ENCODE measurements at regions not wholly inside any gene's neighbourhood (a gene's known extent, or its start where the extent isn't known, plus 50 kb on each side); places are given as distances from the start of the nearest gene placed in this dataset.

GRCh38 chr10:128628252-128628651 is 502.0 kb upstream of the MKI67 start (continued):
- no peak for TF ChIP-seq ZBTB33 (IDR thresholded peaks at IDR 0.05)
- no peak for TF ChIP-seq MAX (IDR thresholded peaks at IDR 0.05)
- TF ChIP-seq YY1 (IDR thresholded peaks at IDR 0.05) = no peak
- no peak for TF ChIP-seq FOXA1 (IDR thresholded peaks at IDR 0.05)
- TF ChIP-seq HNF4A (conservative IDR thresholded peaks at IDR 0.05) = no peak

GRCh38 chr10:128629111-128630096 is 503.2 kb upstream of the MKI67 start:
- Histone ChIP-seq H3K4me3 (ENCODE audit: low read depth in 1 of 3, low read length in 3 of 3) (no peak overlapping the region), H3K27ac (ENCODE audit: low read depth in 1 of 2, low read length in 2 of 2) (no peak overlapping the region), H3K9me3 (ENCODE audit: control insufficient read depth in 4 of 4, low read length in 3 of 4) (no peaks in the 10 kb centered on the region), H3K9ac (ENCODE audit: low read depth in 1 of 2, low read length in 2 of 2) (no peak overlapping the region), H3K4me1 (ENCODE audit: control insufficient read depth in 4 of 4, insufficient read depth in 4 of 4, low read length in 3 of 4) (no peaks in the 10 kb centered on the region), H3K36me3 (ENCODE audit: control insufficient read depth in 4 of 4, insufficient read depth in 3 of 4, low read depth in 1 of 4, low read length in 3 of 4) (no peaks in the 10 kb centered on the region), H3K27me3 (ENCODE audit: control insufficient read depth in 4 of 4, insufficient read depth in 4 of 4, low read length in 3 of 4) (peaks cover 0 to 4% (median 0%) of the 10 kb centered on the region in 4 donors)
- DNase-seq (ENCODE audit: low spot score) = no peak
- 85% methylated on average over 17 of the region's 17 CpGs for WGBS
- TF ChIP-seq SP1 (IDR thresholded peaks at IDR 0.05) = no peak

DNA sequence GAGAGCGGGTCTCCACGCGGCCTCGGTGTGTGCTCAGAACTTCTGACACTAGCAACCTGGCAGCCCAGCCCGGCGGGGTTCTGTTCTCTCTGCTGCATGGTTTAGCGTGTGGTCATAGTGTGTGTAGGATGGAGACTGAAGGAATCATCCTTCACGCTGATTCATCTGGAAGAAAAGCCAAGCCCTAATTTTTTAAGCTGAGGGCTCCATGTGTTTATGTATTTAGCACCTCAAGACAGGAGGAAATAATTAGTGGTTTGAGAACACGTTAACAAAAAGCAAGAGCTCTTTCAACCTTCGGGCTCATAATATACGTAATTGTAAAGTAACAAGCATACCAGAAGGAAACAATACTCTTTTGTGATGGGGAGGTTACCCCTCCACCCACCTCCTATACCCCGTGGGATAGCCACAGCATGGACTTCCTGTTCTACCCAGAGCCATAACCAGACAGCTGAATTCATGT is 504.6 kb upstream of the MKI67 start:
- Histone ChIP-seq H3K27me3 (ENCODE audit: control insufficient read depth in 4 of 4, insufficient read depth in 4 of 4, low read length in 3 of 4) (peaks cover 0 to 4% (median 0%) of the 10 kb centered on the region in 4 donors), H3K4me3 (ENCODE audit: low read depth in 1 of 3, low read length in 3 of 3) (no peak overlapping the region), H3K9ac (ENCODE audit: low read depth in 1 of 2, low read length in 2 of 2) (no peak overlapping the region), H3K27ac (ENCODE audit: low read depth in 1 of 2, low read length in 2 of 2) (no peak overlapping the region), H3K4me1 (ENCODE audit: control insufficient read depth in 4 of 4, insufficient read depth in 4 of 4, low read length in 3 of 4) (no peaks in the 10 kb centered on the region), H3K9me3 (ENCODE audit: control insufficient read depth in 4 of 4, low read length in 3 of 4) (no peaks in the 10 kb centered on the region), H3K36me3 (ENCODE audit: control insufficient read depth in 4 of 4, insufficient read depth in 3 of 4, low read depth in 1 of 4, low read length in 3 of 4) (no peaks in the 10 kb centered on the region)
- TF ChIP-seq RAD21 (IDR thresholded peaks at IDR 0.05) (no peak), RXRA (IDR thresholded peaks at IDR 0.05) (no peak), FOXA1 (IDR thresholded peaks at IDR 0.05) (no peak), TAF1 (conservative IDR thresholded peaks at IDR 0.05) (no peak), FOXA2 (IDR thresholded peaks at IDR 0.05) (no peak), YY1 (IDR thresholded peaks at IDR 0.05) (no peak), HNF4A (conservative IDR thresholded peaks at IDR 0.05) (no peak), MAX (IDR thresholded peaks at IDR 0.05) (no peak), ZBTB33 (IDR thresholded peaks at IDR 0.05) (no peak), GABPA (IDR thresholded peaks at IDR 0.05 in 1 of 2, conservative IDR thresholded peaks at IDR 0.05 in 1 of 2) (no peak), HNF4G (IDR thresholded peaks at IDR 0.05) (no peak), JUND (IDR thresholded peaks at IDR 0.05) (no peak), NR2F2 (IDR thresholded peaks at IDR 0.05) (no peak), SP1 (IDR thresholded peaks at IDR 0.05) (no peak), EGR1 (IDR thresholded peaks at IDR 0.05; ENCODE audit: low read depth in 2 of 2) (no peak)
- TF ChIP-seq, protein P1, sequence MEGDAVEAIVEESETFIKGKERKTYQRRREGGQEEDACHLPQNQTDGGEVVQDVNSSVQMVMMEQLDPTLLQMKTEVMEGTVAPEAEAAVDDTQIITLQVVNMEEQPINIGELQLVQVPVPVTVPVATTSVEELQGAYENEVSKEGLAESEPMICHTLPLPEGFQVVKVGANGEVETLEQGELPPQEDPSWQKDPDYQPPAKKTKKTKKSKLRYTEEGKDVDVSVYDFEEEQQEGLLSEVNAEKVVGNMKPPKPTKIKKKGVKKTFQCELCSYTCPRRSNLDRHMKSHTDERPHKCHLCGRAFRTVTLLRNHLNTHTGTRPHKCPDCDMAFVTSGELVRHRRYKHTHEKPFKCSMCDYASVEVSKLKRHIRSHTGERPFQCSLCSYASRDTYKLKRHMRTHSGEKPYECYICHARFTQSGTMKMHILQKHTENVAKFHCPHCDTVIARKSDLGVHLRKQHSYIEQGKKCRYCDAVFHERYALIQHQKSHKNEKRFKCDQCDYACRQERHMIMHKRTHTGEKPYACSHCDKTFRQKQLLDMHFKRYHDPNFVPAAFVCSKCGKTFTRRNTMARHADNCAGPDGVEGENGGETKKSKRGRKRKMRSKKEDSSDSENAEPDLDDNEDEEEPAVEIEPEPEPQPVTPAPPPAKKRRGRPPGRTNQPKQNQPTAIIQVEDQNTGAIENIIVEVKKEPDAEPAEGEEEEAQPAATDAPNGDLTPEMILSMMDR (IDR thresholded peaks at IDR 0.05; ENCODE audit: low read depth, low read length, missing input control) = no peak
- TF ChIP-seq, protein P2, sequence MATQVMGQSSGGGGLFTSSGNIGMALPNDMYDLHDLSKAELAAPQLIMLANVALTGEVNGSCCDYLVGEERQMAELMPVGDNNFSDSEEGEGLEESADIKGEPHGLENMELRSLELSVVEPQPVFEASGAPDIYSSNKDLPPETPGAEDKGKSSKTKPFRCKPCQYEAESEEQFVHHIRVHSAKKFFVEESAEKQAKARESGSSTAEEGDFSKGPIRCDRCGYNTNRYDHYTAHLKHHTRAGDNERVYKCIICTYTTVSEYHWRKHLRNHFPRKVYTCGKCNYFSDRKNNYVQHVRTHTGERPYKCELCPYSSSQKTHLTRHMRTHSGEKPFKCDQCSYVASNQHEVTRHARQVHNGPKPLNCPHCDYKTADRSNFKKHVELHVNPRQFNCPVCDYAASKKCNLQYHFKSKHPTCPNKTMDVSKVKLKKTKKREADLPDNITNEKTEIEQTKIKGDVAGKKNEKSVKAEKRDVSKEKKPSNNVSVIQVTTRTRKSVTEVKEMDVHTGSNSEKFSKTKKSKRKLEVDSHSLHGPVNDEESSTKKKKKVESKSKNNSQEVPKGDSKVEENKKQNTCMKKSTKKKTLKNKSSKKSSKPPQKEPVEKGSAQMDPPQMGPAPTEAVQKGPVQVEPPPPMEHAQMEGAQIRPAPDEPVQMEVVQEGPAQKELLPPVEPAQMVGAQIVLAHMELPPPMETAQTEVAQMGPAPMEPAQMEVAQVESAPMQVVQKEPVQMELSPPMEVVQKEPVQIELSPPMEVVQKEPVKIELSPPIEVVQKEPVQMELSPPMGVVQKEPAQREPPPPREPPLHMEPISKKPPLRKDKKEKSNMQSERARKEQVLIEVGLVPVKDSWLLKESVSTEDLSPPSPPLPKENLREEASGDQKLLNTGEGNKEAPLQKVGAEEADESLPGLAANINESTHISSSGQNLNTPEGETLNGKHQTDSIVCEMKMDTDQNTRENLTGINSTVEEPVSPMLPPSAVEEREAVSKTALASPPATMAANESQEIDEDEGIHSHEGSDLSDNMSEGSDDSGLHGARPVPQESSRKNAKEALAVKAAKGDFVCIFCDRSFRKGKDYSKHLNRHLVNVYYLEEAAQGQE (IDR thresholded peaks at IDR 0.05) = no peak
- no peak for DNase-seq (ENCODE audit: low spot score)
- WGBS = 84% methylated on average over 12 of the region's 12 CpGs

Data from liver (tissue), 8 donors.